ENCODE measurements at regions not wholly inside any gene's neighbourhood (a gene's known extent, or its start where the extent isn't known, plus 50 kb on each side); places are given as distances from the start of the nearest gene placed in this dataset.
"Not testable (repeated sequence)": the region's sequence is repeated elsewhere in the genome, so short reads cannot be mapped to it uniquely, and the experiment has no call there.

- DNase-seq (ENCODE audit: low read depth): no peak
Observed at GRCh38 chr18:42545825-42546224, 569.7 kb downstream of the RIT2 start.

DNA sequence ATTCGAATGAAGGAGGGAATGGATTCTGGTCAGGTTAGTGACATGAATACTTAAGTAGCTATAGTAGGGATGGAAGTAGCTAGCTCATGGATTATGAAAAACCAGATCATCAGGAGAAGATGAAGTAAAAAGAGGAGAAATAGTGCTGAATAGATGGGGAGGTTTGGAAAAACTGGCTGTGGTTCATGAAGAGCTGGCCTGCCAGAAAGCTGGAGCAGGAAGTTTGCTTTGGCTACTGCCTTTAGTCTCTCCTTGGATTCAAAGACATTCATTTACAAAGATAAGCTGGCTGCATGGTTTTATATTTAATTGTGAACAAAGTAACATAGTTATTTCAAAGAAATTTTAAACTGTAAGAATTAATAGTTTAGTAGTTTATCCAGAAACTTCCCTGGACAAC, 567.0 kb downstream of the RIT2 start:
- no peak for DNase-seq (ENCODE audit: low read depth)

DNA sequence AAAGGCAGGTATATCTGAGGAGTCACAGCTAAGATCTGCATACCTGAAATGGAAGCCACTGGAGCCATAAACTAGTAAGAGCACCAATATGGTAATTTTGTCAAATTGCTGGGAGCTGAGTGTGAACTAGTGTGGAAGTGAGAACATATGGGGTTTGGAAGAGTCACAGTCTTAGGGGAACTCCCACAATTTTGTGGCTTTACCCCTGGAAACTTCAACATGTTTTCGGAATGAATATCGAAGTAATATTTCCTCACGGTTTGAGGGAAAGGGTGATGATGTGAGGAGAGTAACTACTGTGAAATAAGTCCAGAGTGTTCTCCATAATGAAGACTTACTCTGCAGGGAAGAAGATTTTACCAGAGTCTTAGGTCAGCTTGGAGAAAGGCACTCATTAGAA, 565.9 kb downstream of the RIT2 start:
- DNase-seq (ENCODE audit: low read depth): no peak

DNA sequence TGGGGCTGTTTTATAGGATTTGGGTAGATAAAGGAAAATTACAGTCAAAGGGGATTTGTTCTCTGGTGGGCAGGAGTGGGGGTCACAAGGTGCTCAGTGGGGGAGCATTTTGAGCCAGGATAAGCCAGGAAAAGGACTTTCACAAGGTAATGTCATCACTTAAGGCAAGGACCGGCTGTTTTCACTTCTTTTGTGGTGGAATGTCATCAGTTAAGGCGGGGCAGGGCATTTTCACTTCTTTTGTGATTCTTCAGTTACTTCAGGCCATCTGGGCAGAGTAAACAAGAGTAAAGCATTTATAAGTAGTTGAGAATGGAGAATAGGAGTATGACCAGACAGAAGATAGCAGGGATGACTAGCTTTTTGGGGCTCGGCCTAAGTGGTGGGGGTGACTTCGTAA, 562.9 kb downstream of the RIT2 start:
- not testable (repeated sequence) for DNase-seq (ENCODE audit: low read depth)

GRCh38 chr18:42559069-42559690, 556.3 kb downstream of the RIT2 start:
- no peak for DNase-seq (ENCODE audit: low read depth)

GRCh38 chr18:42561521-42561920, 554.0 kb downstream of the RIT2 start:
- DNase-seq (ENCODE audit: low read depth): no peak

GRCh38 chr18:42563995-42564394, 551.5 kb downstream of the RIT2 start:
- no peak for DNase-seq (ENCODE audit: low read depth)

GRCh38 chr18:42564761-42565160, 550.7 kb downstream of the RIT2 start:
- DNase-seq (ENCODE audit: low read depth): no peak

GRCh38 chr18:42568773-42569172, 546.7 kb downstream of the RIT2 start:
- no peak for DNase-seq (ENCODE audit: low read depth)

- DNase-seq (ENCODE audit: low read depth): no peak
Observed at GRCh38 chr18:42574871-42575270, 540.6 kb downstream of the RIT2 start.

- DNase-seq (ENCODE audit: low read depth): no peak
Observed at GRCh38 chr18:42576124-42576523, 539.4 kb downstream of the RIT2 start.

DNA sequence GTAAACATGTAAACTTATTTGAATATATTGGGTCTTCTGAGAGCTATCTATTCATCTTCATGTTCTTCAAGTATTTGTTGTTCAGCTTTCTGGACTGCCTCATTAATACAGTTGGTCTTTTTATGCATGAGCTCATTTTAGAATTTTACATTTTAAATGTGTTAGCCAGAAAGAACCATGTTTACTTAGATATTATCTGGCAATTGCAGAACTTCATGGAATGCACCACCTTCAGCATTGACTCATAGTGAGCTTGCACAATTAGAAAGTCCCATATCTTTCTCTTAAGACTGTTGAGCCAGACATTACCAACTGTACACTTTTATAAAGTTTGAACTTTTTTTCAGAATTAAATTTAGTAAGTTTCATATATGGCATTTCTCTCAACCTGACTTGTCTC, 536.7 kb downstream of the RIT2 start:
- no peak for DNase-seq (ENCODE audit: low read depth)

DNA sequence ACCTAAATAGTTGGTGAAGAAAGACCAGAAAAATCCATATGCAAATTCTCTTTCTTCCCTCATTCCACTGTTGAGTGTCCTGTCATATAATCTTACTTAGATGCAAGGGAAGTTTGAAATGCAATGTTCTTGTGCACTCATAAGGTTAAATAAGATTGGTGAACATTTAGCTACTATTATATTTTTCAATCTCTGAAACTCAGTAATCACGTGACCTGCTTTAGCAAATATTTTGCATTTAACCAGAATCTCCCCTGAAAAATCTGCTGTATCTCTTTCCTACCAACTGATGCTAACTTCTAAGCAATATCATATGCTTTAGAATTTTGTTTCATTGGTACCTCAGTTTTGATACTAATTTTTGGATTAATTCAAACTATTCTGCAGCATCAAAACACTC, 533.2 kb downstream of the RIT2 start:
- DNase-seq (ENCODE audit: low read depth): no peak

- DNase-seq (ENCODE audit: low read depth): no peak
Observed at GRCh38 chr18:42583283-42583731, 532.2 kb downstream of the RIT2 start.

DNA sequence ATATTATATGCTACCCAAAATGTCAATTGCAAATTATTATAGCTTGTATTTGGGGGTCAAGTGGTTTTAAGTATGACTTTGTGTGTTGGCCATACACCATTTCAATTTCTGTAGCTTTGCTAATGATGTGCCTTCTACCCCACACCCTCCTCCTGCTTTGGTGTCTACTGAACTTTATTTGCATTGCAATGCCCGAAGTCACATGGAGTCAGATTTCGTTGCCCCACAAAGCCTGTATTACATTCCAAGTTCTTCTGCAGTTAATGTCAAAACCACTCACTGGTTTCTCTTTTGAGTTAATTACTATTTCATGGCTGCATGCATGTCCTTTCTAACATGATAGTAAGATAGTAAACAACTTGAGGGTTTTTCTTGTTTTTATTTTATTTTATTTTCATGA, 528.9 kb downstream of the RIT2 start:
- DNase-seq (ENCODE audit: low read depth): no peak

GRCh38 chr18:42588786-42589185, 526.7 kb downstream of the RIT2 start:
- DNase-seq (ENCODE audit: low read depth): no peak

GRCh38 chr18:42604820-42605219, 510.7 kb downstream of the RIT2 start:
- no peak for DNase-seq (ENCODE audit: low read depth)

DNA sequence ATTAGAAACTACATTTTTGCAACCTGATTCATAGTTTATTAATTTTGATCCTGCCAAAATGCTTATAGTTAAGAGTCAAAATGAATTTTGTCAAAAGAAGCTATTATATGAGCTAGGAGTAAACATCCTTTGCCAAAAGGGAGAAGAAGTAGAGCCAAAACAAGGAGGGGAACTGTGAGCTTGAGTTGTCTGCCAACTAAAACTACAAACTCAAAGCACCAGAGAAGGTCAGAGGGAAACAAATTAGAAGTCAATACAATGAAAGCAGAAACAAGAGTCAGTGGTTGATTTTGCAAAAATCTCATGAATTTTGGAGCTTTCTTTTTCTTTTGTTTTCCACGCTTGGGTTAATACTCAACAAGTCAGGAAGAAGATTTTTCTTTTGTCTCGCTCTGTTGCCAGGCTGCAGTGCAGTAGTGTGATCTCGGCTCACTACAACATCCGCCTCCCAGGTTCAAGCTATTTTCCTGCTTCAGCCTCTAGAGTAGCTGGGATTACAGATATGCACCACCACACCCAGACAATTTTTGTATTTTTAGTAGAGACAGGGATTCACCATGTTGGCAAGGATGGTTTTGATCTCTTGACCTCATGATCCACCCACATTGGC, 508.5 kb downstream of the RIT2 start:
- DNase-seq (ENCODE audit: low read depth): no peak

DNA sequence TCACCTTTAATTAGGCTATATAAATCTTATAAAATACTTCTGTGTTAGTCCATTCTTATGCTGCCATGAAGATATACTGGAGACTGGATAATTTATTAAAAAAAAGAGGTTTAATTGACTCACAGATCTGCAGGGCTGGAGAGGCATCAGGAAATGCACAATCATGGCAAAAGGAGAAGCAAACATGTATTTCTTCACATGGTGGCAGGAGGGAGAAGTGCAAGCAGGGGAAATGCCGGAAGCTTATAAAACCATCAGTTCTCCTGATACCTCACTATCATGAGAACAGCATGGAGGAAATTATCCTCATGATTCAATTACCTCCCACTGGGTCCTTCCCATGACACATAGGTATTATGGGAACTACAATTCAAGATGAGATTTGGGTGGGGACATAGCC, 504.4 kb downstream of the RIT2 start:
- DNase-seq (ENCODE audit: low read depth): no peak

GRCh38 chr18:42614619-42615293, 500.7 kb downstream of the RIT2 start:
- no peak for DNase-seq (ENCODE audit: low read depth)

DNA sequence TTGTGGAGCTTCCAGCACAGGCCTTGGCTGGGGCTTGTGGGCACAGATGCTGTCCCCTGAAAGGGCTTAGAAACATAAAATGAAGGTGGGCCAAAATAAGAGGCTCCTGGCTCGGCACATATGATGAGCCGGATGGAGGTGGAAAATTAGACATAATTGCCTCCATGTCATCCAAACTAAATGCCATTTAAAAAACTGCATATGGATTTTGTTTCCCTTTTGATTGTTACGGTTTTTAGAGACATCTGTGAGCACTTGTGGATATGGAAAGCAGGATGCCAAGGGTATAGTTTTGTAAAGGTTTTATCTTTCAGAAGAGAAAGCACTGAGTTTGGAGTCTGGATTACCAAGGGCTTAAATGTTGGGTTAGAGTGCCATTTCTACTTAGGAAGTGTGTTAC, 498.3 kb downstream of the RIT2 start:
- DNase-seq (ENCODE audit: low read depth): no peak

GRCh38 chr18:42619771-42620170, 495.7 kb downstream of the RIT2 start:
- no peak for DNase-seq (ENCODE audit: low read depth)

GRCh38 chr18:42620657-42621056, 494.8 kb downstream of the RIT2 start:
- no peak for DNase-seq (ENCODE audit: low read depth)

GRCh38 chr18:42623935-42624334, 491.6 kb downstream of the RIT2 start:
- DNase-seq (ENCODE audit: low read depth): no peak
